ENCODE measurements at regions not wholly inside any gene's neighbourhood (a gene's known extent, or its start where the extent isn't known, plus 50 kb on each side); places are given as distances from the start of the nearest gene placed in this dataset.

GRCh38 chr6:164243949-164244348 lies 829.4 kb downstream of the QKI start:
- no peaks in the 10 kb centered on the region for H3K4me1 ChIP-seq (ENCODE audit: control insufficient read depth, insufficient read depth, low read length)
- H3K27ac ChIP-seq (ENCODE audit: insufficient read depth, low read length) = no peak overlapping the region
- TF ChIP-seq RCOR1 (IDR thresholded peaks at IDR 0.05; ENCODE audit: insufficient replicate concordance, low read length) = no peak
- no peak for TF ChIP-seq FOS (IDR thresholded peaks at IDR 0.05; ENCODE audit: low read depth, low read length)
- no peak for TF ChIP-seq NFE2L2 (IDR thresholded peaks at IDR 0.05; ENCODE audit: low read depth, low read length)
- no peak for TF ChIP-seq SMC3 (IDR thresholded peaks at IDR 0.05; ENCODE audit: low read depth, low read length)
- TF ChIP-seq CHD1 (IDR thresholded peaks at IDR 0.05; ENCODE audit: low read depth, low read length) = no peak
- TF ChIP-seq MAZ (IDR thresholded peaks at IDR 0.05; ENCODE audit: borderline replicate concordance, low read depth, low read length) = no peak
- TF ChIP-seq RFX5 (IDR thresholded peaks at IDR 0.05; ENCODE audit: low read depth, low read length) = no peak
- TF ChIP-seq MAFK (IDR thresholded peaks at IDR 0.05; ENCODE audit: low read depth, low read length) = no peak
- no peak for TF ChIP-seq POLR2A (IDR thresholded peaks at IDR 0.05; ENCODE audit: low read depth, low read length)
- TF ChIP-seq MXI1 (IDR thresholded peaks at IDR 0.05; ENCODE audit: borderline replicate concordance, low read depth, low read length) = no peak
- TF ChIP-seq USF2 (IDR thresholded peaks at IDR 0.05; ENCODE audit: low read depth, low read length) = no peak
- no peak for TF ChIP-seq ELK1 (IDR thresholded peaks at IDR 0.05; ENCODE audit: borderline replicate concordance, low read depth, low read length)
- TF ChIP-seq CEBPB (IDR thresholded peaks at IDR 0.05; ENCODE audit: low read depth, low read length) = no peak
- TF ChIP-seq CTCF (conservative IDR thresholded peaks at IDR 0.05; ENCODE audit: low read depth, low read length) = no peak
- no peak for TF ChIP-seq BHLHE40 (IDR thresholded peaks at IDR 0.05; ENCODE audit: low read depth, low read length)
- no peak for TF ChIP-seq RAD21 (IDR thresholded peaks at IDR 0.05; ENCODE audit: low read length)
- no peaks in the 10 kb centered on the region for H3K36me3 ChIP-seq (ENCODE audit: control insufficient read depth, insufficient read depth, low read length)
- no peak overlapping the region for H2BK15ac ChIP-seq (ENCODE audit: low read depth, low read length)
- H3K23ac ChIP-seq (ENCODE audit: low read depth, low read length) = no peak overlapping the region
- H2AK5ac ChIP-seq (ENCODE audit: low read depth, low read length) = no peak overlapping the region
- H3K4me3 ChIP-seq (ENCODE audit: insufficient read depth, low read depth, low read length) = no peak overlapping the region
- dilution Hi-C loops (cut with HindIII; ENCODE audit: low sequenced_read_pairs, unreplicated experiment) = no loop called here
- no peaks in the 10 kb centered on the region for H3K27me3 ChIP-seq (ENCODE audit: control insufficient read depth, insufficient read depth, low read length)
- no peak overlapping the region for H3K56ac ChIP-seq (ENCODE audit: extremely low read depth, insufficient read depth, low read length)
- ATAC-seq (ENCODE audit: low read depth) = no peak
- H3K9ac ChIP-seq (ENCODE audit: low read depth, low read length) = no peak overlapping the region
- H3K14ac ChIP-seq (replicated peaks; ENCODE audit: low read depth, low read length) = no peak overlapping the region
- no TSS peak for BruUV-seq (replicated peaks)
- H3K9me3 ChIP-seq (ENCODE audit: control insufficient read depth, insufficient read depth, low read length) = peaks cover 33% of the 10 kb centered on the region
- no peak overlapping the region for H3K4ac ChIP-seq (ENCODE audit: low read depth, low read length)
- POLR2A ChIA-PET (ENCODE audit: unreplicated experiment) = no interaction called here
- intact Hi-C loops (cut with micrococcal nuclease) = no loop called here
- no peak for DNase-seq
- CTCF ChIA-PET = no interaction called here
- no peak overlapping the region for H2BK5ac ChIP-seq (ENCODE audit: low read depth, low read length, poor library complexity, severe bottlenecking)
- no peak overlapping the region for H4K91ac ChIP-seq (ENCODE audit: insufficient read depth, low read depth, low read length)
- H2AK9ac ChIP-seq (replicated peaks; ENCODE audit: low read depth, low read length, poor library complexity) = no peak overlapping the region
- H3K9me1 ChIP-seq (ENCODE audit: insufficient read depth, low read length) = no peaks in the 10 kb centered on the region
- H2AFZ ChIP-seq (replicated peaks; ENCODE audit: low read length, poor library complexity) = no peak overlapping the region
- no peaks in the 10 kb centered on the region for H3K79me1 ChIP-seq (ENCODE audit: low read depth in 1 of 2, low read length in 2 of 2)
- H3K18ac ChIP-seq (ENCODE audit: low read depth, low read length) = no peak overlapping the region
- H2BK120ac ChIP-seq (ENCODE audit: low read depth, low read length) = no peak overlapping the region
- in situ Hi-C loops (cut with MboI; ENCODE audit: low sequenced_read_pairs) = no loop called here
- H4K5ac ChIP-seq (ENCODE audit: low read depth, low read length) = no peak overlapping the region
- no peak overlapping the region for H2BK20ac ChIP-seq (ENCODE audit: low read depth, low read length)
- H4K20me1 ChIP-seq (ENCODE audit: insufficient read depth, low read length) = no peaks in the 10 kb centered on the region
- 60% methylated on average over 3 of the region's 9 CpGs; no CpG with 5 or more reads in 1 of the 2 experiments for WGBS, 2 experiments (ENCODE audit: extremely low coverage in 2 of 2, insufficient read length in 1 of 2)
- no peak overlapping the region for H4K8ac ChIP-seq (ENCODE audit: low read depth in 2 of 2, low read length in 2 of 2)
- no peak overlapping the region for H3K4me2 ChIP-seq (ENCODE audit: low read depth, low read length)

Measured in IMR-90 (cell line).